GM12878 (cell line): ENCODE measurements at regions not wholly inside any gene's neighbourhood (a gene's known extent, or its start where the extent isn't known, plus 50 kb on each side); places are given as distances from the start of the nearest gene placed in this dataset.

Experiments
- ASH2L ChIP-seq: fragments of 300-600, 200-600 bp; sonication (generic); IDR thresholded peaks from 2 replicates; pipeline ENCODE4 v1.6.1; 2017; ENCODE audit warnings: low read depth, mild to moderate bottlenecking, borderline replicate concordance
- CBX3 ChIP-seq: fragments of 200-600 bp; sonication (generic); IDR thresholded peaks from 2 replicates; pipeline ENCODE4 v1.6.1; 2016; ENCODE audit warnings: low read depth, borderline replicate concordance
- CHD1 ChIP-seq: IDR thresholded peaks from 2 replicates; pipeline ENCODE4 v1.6.1; 2012; ENCODE audit warnings: low read depth, low read length, improper control_type of control experiment
- CTCF ChIP-seq, 3 experiments: IDR thresholded peaks in 2 of 3; conservative IDR thresholded peaks in 1 of 3; 2 replicates each; pipeline ENCODE4 v1.5.1; 2011; ENCODE audit warnings: low read depth in 3 of 3, low read length in 3 of 3, mild to moderate bottlenecking in 3 of 3, control low read depth in 2 of 3, moderate library complexity in 2 of 3, inconsistent platforms in 1 of 3, mixed read lengths in 1 of 3; ENCODE audit not compliant: control insufficient read depth in 2 of 3, insufficient read depth in 1 of 3; ENCODE audit errors: extremely low read depth in 1 of 3
- SRF ChIP-seq, 2 experiments: IDR thresholded peaks; 2 replicates each; pipeline ENCODE4 v1.6.1; 2011; ENCODE audit warnings: low read depth in 2 of 2, low read length in 2 of 2, mild to moderate bottlenecking in 1 of 2, moderate library complexity in 1 of 2
- TCF12 ChIP-seq: IDR thresholded peaks from 2 replicates; pipeline ENCODE4 v1.6.1; 2011; ENCODE audit warnings: low read depth, mild to moderate bottlenecking, low read length
- ZNF274 ChIP-seq: IDR thresholded peaks from one replicate; pipeline ENCODE4 v1.8.0; 2011; ENCODE audit not compliant: insufficient read length, insufficient read depth

DNA sequence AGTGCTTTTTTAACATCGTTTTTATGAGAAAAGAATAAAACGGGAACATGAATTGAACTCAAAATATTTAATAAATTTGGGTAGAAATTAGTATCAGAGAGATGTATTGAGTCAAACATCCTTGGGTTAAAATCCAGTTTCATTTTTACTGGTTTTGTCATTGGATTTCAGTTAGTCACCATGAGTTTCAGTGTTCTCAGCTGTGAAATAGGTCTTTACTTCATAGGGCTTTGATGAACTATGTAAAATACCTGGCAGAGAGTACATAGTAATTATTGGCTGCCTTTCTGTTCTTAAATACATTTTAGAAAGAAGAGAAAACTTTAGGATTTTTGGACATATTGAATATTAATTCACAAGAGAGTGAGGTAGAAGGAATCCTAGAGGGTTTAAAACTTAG lies 105.8 kb downstream of the TANC2 start:
- no peak for TF ChIP-seq CTCF (IDR thresholded peaks at IDR 0.05 in 2 of 3, conservative IDR thresholded peaks at IDR 0.05 in 1 of 3; ENCODE audit: control insufficient read depth in 2 of 3, extremely low read depth in 1 of 3, insufficient read depth in 1 of 3, low read depth in 3 of 3, low read length in 3 of 3)
- no peak for TF ChIP-seq TCF12
- no peak for TF ChIP-seq CHD1
- TF ChIP-seq SRF (IDR thresholded peaks at IDR 0.05; ENCODE audit: low read depth in 2 of 2, low read length in 2 of 2) = no peak
- TF ChIP-seq CBX3 = no peak
- TF ChIP-seq ASH2L = no peak
- no peak for TF ChIP-seq ZNF274
